Esophagus muscularis mucosa (tissue), 4 donors: ENCODE measurements at regions not wholly inside any gene's neighbourhood (a gene's known extent, or its start where the extent isn't known, plus 50 kb on each side); places are given as distances from the start of the nearest gene placed in this dataset.

Experiments
- DNase-seq: peaks from one replicate; pipeline ENCODE4 v3.0.0-alpha.2; 2017; ENCODE audit errors: extremely low spot score
- H3K27ac ChIP-seq, 4 donors: fragments of 200-600 bp; sonication (generic); replicated peaks in 1 of 4; 1 replicate in 3 of 4; 2 replicates in 1 of 4; pipeline ENCODE4 v1.5.1; 2016 to 2019; ENCODE audit warnings: mild to moderate bottlenecking in 1 of 4
- H3K27me3 ChIP-seq, 4 donors: fragments of 200-600 bp; sonication (generic); one replicate each; pipeline versions ENCODE4 v1.5.1 to v1.6.0; 2016 to 2019
- H3K36me3 ChIP-seq, 4 donors: fragments of 200-600 bp; sonication (generic); one replicate each; pipeline ENCODE4 v1.5.1; 2016 to 2019
- H3K4me1 ChIP-seq, 4 donors: fragments of 200-600 bp; sonication (generic); one replicate each; pipeline ENCODE4 v1.5.1; 2016 to 2019
- H3K4me3 ChIP-seq, 4 donors: fragments of 200-600 bp; sonication (generic); 1 replicate in 2 of 4; 2 replicates in 2 of 4; pipeline ENCODE4 v1.5.1; 2016 to 2019; ENCODE audit warnings: mild to moderate bottlenecking in 4 of 4, moderate library complexity in 1 of 4
- H3K9me3 ChIP-seq, 4 donors: fragments of 200-600 bp; sonication (generic); 1 replicate in 3 of 4; 2 replicates in 1 of 4; pipeline ENCODE4 v1.5.1; 2016 to 2019
- CTCF ChIP-seq, 3 experiments: fragments of 200-600 bp in 2 of 3; fragments of 450-650 bp in 1 of 3; sonication (generic) in 2 of 3; IDR thresholded peaks; one replicate each; pipeline ENCODE4 v1.5.1; 2017 to 2019; ENCODE audit warnings: antibody characterized with exemption in 3 of 3, mild to moderate bottlenecking in 2 of 3, moderate library complexity in 1 of 3
- EP300 ChIP-seq: sonication (generic); formaldehyde crosslinking; IDR thresholded peaks from one replicate; pipeline ENCODE4 v1.6.1; 2017; ENCODE audit warnings: antibody characterized with exemption
- POLR2A ChIP-seq: fragments of 450-650 bp; IDR thresholded peaks from one replicate; pipeline ENCODE4 v1.6.1; 2017; ENCODE audit warnings: antibody characterized with exemption, moderate library complexity, mild to moderate bottlenecking, low read depth
- POLR2AphosphoS5 ChIP-seq, 2 donors: sonication (generic); formaldehyde crosslinking; IDR thresholded peaks; one replicate each; pipeline ENCODE4 v1.6.1; 2017; ENCODE audit warnings: antibody characterized with exemption in 2 of 2
- WGBS: methylation state at CpG from one replicate; pipeline ENCODE4 v1.1.5; 2018; 5-methylcytosine and 5-hydroxymethylcytosine counted together
- intact Hi-C: fragments of 100-400 bp; cut with DNase I; formaldehyde crosslinking; loops from one replicate; pipeline ENCODE4 v1.15.1; 2023

GRCh38 chr10:88121361-88121760 is 257.9 kb downstream of the PTEN start:
- no peak overlapping the region for H3K4me3 ChIP-seq
- H3K27me3 ChIP-seq: peaks cover 0 to 4% (median 0%) of the 10 kb centered on the region in 4 donors
- no peaks in the 10 kb centered on the region for H3K4me1 ChIP-seq
- no peaks in the 10 kb centered on the region for H3K9me3 ChIP-seq
- intact Hi-C loops: no loop called here
- no peak overlapping the region for H3K27ac ChIP-seq
- TF ChIP-seq CTCF (IDR thresholded peaks at IDR 0.05): no peak
- TF ChIP-seq POLR2A: no peak
- no peak for TF ChIP-seq EP300
- no peak for TF ChIP-seq POLR2AphosphoS5 (IDR thresholded peaks at IDR 0.05)
- 93% methylated on average over 6 of the region's 6 CpGs for WGBS
- DNase-seq: no peak
- H3K36me3 ChIP-seq: no peaks in the 10 kb centered on the region

- 85% methylated on average over 7 of the region's 7 CpGs for WGBS
- Histone ChIP-seq H3K27ac (no peak overlapping the region), H3K36me3 (no peaks in the 10 kb centered on the region), H3K4me1 (no peaks in the 10 kb centered on the region), H3K4me3 (no peak overlapping the region), H3K27me3 (peaks cover 0 to 4% (median 0%) of the 10 kb centered on the region in 4 donors), H3K9me3 (no peaks in the 10 kb centered on the region)
- no peak for TF ChIP-seq POLR2AphosphoS5 (IDR thresholded peaks at IDR 0.05)
- TF ChIP-seq EP300: no peak
- TF ChIP-seq CTCF (IDR thresholded peaks at IDR 0.05): no peak
- no peak for TF ChIP-seq POLR2A
- intact Hi-C loops: no loop called here
- DNase-seq: no peak
Measured at GRCh38 chr10:88122145-88122544, 258.7 kb downstream of the PTEN start.

DNA sequence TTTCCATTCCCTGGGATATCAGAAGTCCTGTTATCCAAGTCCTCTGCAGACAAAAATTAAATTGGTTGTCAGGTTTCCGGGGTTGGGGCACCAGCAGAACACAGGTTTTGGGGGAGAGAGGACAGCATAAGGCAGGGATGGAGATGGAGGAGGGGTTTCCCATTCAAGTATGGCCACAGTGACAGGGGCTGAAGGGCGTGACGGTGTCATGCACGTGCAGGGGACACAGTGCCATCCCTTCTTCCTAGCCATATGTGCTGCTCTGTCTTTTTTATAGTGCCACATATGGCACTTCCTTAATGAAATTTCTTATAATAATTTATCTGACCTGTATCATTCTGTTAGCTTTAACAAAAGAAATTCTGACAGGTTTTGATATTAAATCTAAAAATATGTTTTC is 259.2 kb downstream of the PTEN start:
- intact Hi-C loops: no loop called here
- 92% methylated on average over 4 of the region's 4 CpGs for WGBS
- no peaks in the 10 kb centered on the region for H3K9me3 ChIP-seq

GRCh38 chr10:88125766-88126165 is 262.3 kb downstream of the PTEN start:
- 87% methylated on average over 1 of the region's 1 CpG for WGBS
- no peaks in the 10 kb centered on the region for H3K36me3 ChIP-seq
- no peak overlapping the region for H3K4me3 ChIP-seq
- peaks cover 0 to 4% (median 0%) of the 10 kb centered on the region in 4 donors for H3K27me3 ChIP-seq
- DNase-seq: no peak
- no peak overlapping the region for H3K27ac ChIP-seq
- intact Hi-C loops: no loop called here
- H3K4me1 ChIP-seq: no peaks in the 10 kb centered on the region
- no peak for TF ChIP-seq POLR2A
- TF ChIP-seq EP300: no peak
- no peak for TF ChIP-seq POLR2AphosphoS5 (IDR thresholded peaks at IDR 0.05)
- TF ChIP-seq CTCF (IDR thresholded peaks at IDR 0.05): no peak
- no peaks in the 10 kb centered on the region for H3K9me3 ChIP-seq

More for the DNA sequence above, 259.2 kb downstream of the PTEN start:
- TF ChIP-seq POLR2AphosphoS5 (IDR thresholded peaks at IDR 0.05): no peak
- no peak for TF ChIP-seq CTCF (IDR thresholded peaks at IDR 0.05)
- no peak for TF ChIP-seq EP300
- no peak for TF ChIP-seq POLR2A
- Histone ChIP-seq H3K27me3 (peaks cover 0 to 4% (median 0%) of the 10 kb centered on the region in 4 donors), H3K4me1 (no peaks in the 10 kb centered on the region), H3K36me3 (no peaks in the 10 kb centered on the region), H3K4me3 (no peak overlapping the region), H3K27ac (no peak overlapping the region)
- DNase-seq: no peak

- Histone ChIP-seq H3K4me3 (no peak overlapping the region), H3K4me1 (peaks cover 3 to 7% (median 6%) of the 10 kb centered on the region in 4 donors), H3K36me3 (no peaks in the 10 kb centered on the region), H3K27ac (no peak overlapping the region), H3K9me3 (no peaks in the 10 kb centered on the region), H3K27me3 (no peaks in the 10 kb centered on the region)
- no peak for DNase-seq
- intact Hi-C loops: no loop called here
- WGBS: 100% methylated on average over 1 of the region's 1 CpG
- TF ChIP-seq POLR2A: no peak
Measured at GRCh38 chr10:88126699-88127098, 263.3 kb downstream of the PTEN start.
